Suprapubic skin (tissue), 4 donors: ENCODE measurements at regions not wholly inside any gene's neighbourhood (a gene's known extent, or its start where the extent isn't known, plus 50 kb on each side); places are given as distances from the start of the nearest gene placed in this dataset.

Experiments
- EP300 ChIP-seq: sonication (generic); formaldehyde crosslinking; IDR thresholded peaks from one replicate; pipeline ENCODE4 v1.6.1; 2017; ENCODE audit warnings: antibody characterized with exemption
- POLR2A ChIP-seq, 2 donors: fragments of 450-650 bp; IDR thresholded peaks; one replicate each; pipeline ENCODE4 v1.6.1; 2017; ENCODE audit warnings: antibody characterized with exemption in 2 of 2, mild to moderate bottlenecking in 2 of 2, moderate library complexity in 2 of 2
- POLR2AphosphoS5 ChIP-seq, 3 donors: sonication (generic); formaldehyde crosslinking; IDR thresholded peaks; one replicate each; pipeline ENCODE4 v1.6.1; 2017; ENCODE audit warnings: antibody characterized with exemption in 3 of 3
- TF ChIP-seq, protein P1 (sequence below), 2 donors: fragments of 200-600 bp in 1 of 2; fragments of 450-650 bp in 1 of 2; sonication (generic) in 1 of 2; IDR thresholded peaks; one replicate each; pipeline ENCODE4 v1.5.1; 2016 to 2019; ENCODE audit warnings: antibody characterized with exemption in 2 of 2, mild to moderate bottlenecking in 1 of 2, moderate library complexity in 1 of 2

DNA sequence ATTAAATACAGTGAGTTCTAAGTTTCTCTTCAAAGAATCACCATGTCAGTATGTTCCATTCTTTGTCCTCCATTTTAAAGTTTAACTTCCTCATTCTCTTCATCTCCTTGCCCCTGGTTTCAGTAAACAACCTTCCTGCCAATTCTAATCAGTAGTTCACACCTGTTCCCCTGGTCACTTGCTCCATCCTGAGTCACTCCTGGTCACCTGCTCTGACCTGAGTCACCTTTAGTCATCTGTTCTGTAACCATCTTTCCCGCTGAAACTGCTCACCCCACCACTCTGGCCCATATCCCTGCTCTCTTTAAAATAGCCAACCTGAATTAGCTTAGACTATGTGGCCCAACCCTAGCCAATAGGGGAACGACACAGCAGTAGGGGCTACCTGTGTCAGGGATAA lies 1447.4 kb upstream of the TMEM132C start:
- TF ChIP-seq, protein P1, sequence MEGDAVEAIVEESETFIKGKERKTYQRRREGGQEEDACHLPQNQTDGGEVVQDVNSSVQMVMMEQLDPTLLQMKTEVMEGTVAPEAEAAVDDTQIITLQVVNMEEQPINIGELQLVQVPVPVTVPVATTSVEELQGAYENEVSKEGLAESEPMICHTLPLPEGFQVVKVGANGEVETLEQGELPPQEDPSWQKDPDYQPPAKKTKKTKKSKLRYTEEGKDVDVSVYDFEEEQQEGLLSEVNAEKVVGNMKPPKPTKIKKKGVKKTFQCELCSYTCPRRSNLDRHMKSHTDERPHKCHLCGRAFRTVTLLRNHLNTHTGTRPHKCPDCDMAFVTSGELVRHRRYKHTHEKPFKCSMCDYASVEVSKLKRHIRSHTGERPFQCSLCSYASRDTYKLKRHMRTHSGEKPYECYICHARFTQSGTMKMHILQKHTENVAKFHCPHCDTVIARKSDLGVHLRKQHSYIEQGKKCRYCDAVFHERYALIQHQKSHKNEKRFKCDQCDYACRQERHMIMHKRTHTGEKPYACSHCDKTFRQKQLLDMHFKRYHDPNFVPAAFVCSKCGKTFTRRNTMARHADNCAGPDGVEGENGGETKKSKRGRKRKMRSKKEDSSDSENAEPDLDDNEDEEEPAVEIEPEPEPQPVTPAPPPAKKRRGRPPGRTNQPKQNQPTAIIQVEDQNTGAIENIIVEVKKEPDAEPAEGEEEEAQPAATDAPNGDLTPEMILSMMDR (IDR thresholded peaks at IDR 0.05): no peak
- TF ChIP-seq POLR2A (IDR thresholded peaks at IDR 0.05): no peak
- TF ChIP-seq EP300: no peak
- no peak for TF ChIP-seq POLR2AphosphoS5 (IDR thresholded peaks at IDR 0.05)
